ENCODE measurements at regions not wholly inside any gene's neighbourhood (a gene's known extent, or its start where the extent isn't known, plus 50 kb on each side); places are given as distances from the start of the nearest gene placed in this dataset.

- intact Hi-C loops (cut with micrococcal nuclease; ENCODE audit: unreplicated experiment): no loop called here
- no peak overlapping the region for H3K27ac ChIP-seq (ENCODE audit: control insufficient read depth, insufficient read depth)
- no peaks in the 10 kb centered on the region for H3K27me3 ChIP-seq (replicated peaks in 1 of 2; ENCODE audit: control insufficient read depth in 2 of 2, insufficient read depth in 2 of 2, low read length in 1 of 2)
- H4K20me1 ChIP-seq (ENCODE audit: control insufficient read depth, insufficient read depth): no peaks in the 10 kb centered on the region
- DNase-seq (ENCODE audit: low read depth, low spot score): no peak
- 7% methylated on average over 2 of the region's 2 CpGs for WGBS (ENCODE audit: insufficient coverage, insufficient replicate concordance, low lambda C conversion rate, missing lambda C conversion rate)
- SMC1A ChIA-PET (ENCODE audit: uncharacterized antibody, unreplicated experiment): no interaction called here
- H3K4me1 ChIP-seq (ENCODE audit: control insufficient read depth, insufficient read depth, low read length): no peaks in the 10 kb centered on the region
- no TSS peak for BruUV-seq (replicated peaks)
- in situ Hi-C loops (cut with MboI): no loop called here
- ATAC-seq: no peak
- POLR2A ChIA-PET: no interaction called here
- no peak overlapping the region for H3K4me3 ChIP-seq
- CTCF ChIA-PET: no interaction called here
- no peaks in the 10 kb centered on the region for H3K9me3 ChIP-seq (replicated peaks; ENCODE audit: control insufficient read depth, insufficient read depth, low read length)
- H2AFZ ChIP-seq (ENCODE audit: control insufficient read depth, low read depth, low read length): no peak overlapping the region
- FAIRE-seq: no peak
- no peaks in the 10 kb centered on the region for H3K36me3 ChIP-seq (ENCODE audit: control insufficient read depth in 2 of 2, insufficient read depth in 2 of 2, low read length in 1 of 2)
- H3K79me2 ChIP-seq (ENCODE audit: control insufficient read depth, insufficient read depth, low read length): no peaks in the 10 kb centered on the region
- TF ChIP-seq MYB (IDR thresholded peaks at IDR 0.05; ENCODE audit: borderline replicate concordance, low read depth, low read length): no peak
- TF ChIP-seq STAT1 (conservative IDR thresholded peaks at IDR 0.05): no peak
- TF ChIP-seq IRF5 (IDR thresholded peaks at IDR 0.05; ENCODE audit: borderline replicate concordance): no peak
- no peak for TF ChIP-seq RFX5 (IDR thresholded peaks at IDR 0.05; ENCODE audit: low read depth, low read length)
- TF ChIP-seq NRF1 (conservative IDR thresholded peaks at IDR 0.05; ENCODE audit: low read depth, low read length): no peak
- TF ChIP-seq ZNF384 (IDR thresholded peaks at IDR 0.05; ENCODE audit: borderline replicate concordance, low read depth, low read length): no peak
- TF ChIP-seq USF1 (IDR thresholded peaks at IDR 0.05; ENCODE audit: borderline replicate concordance, extremely low read length, insufficient read depth, low read depth, low read length): no peak
- RAD21 ChIA-PET (ENCODE audit: unreplicated experiment): no interaction called here
- H3K4me2 ChIP-seq (ENCODE audit: control insufficient read depth, insufficient read depth): no peak overlapping the region
- H3K9ac ChIP-seq (ENCODE audit: control insufficient read depth, insufficient read depth, low read length): no peak overlapping the region
These were observed 327.9 kb upstream of the ADAMTS9 start for GRCh38 chr3:65015711-65016110.

Data from GM12878 (cell line).